Glutamatergic neuron (in vitro differentiated cells): ENCODE measurements at regions not wholly inside any gene's neighbourhood (a gene's known extent, or its start where the extent isn't known, plus 50 kb on each side); places are given as distances from the start of the nearest gene placed in this dataset.
"Not testable (repeated sequence)": the region's sequence is repeated elsewhere in the genome, so short reads cannot be mapped to it uniquely, and the experiment has no call there.

ENCODE experiments used
- DNase-seq: peaks from one replicate; pipeline ENCODE4 v3.0.0; 2022
- H3K27ac Mint-ChIP-seq: one replicate; pipeline ENCODE4 v1.8.0; 2020; ENCODE audit warnings: mild to moderate bottlenecking, mixed read lengths, inconsistent platforms; ENCODE audit not compliant: unreplicated experiment
- H3K27me3 Mint-ChIP-seq: one replicate; pipeline ENCODE4 v1.8.0; 2020; ENCODE audit warnings: mild to moderate bottlenecking, moderate library complexity, mixed read lengths, inconsistent platforms; ENCODE audit not compliant: unreplicated experiment
- H3K36me3 Mint-ChIP-seq: one replicate; pipeline ENCODE4 v1.8.0; 2020; ENCODE audit warnings: mild to moderate bottlenecking, mixed read lengths, inconsistent platforms; ENCODE audit not compliant: unreplicated experiment
- H3K4me1 Mint-ChIP-seq: one replicate; pipeline ENCODE4 v1.8.0; 2020; ENCODE audit warnings: mild to moderate bottlenecking, low read depth, mixed read lengths, inconsistent platforms; ENCODE audit not compliant: unreplicated experiment
- H3K4me3 Mint-ChIP-seq: one replicate; pipeline ENCODE4 v1.8.0; 2020; ENCODE audit warnings: mild to moderate bottlenecking, mixed read lengths, inconsistent platforms; ENCODE audit not compliant: unreplicated experiment
- H3K9me3 Mint-ChIP-seq: one replicate; pipeline ENCODE4 v1.8.0; 2020; ENCODE audit warnings: mild to moderate bottlenecking, moderate library complexity, mixed read lengths, inconsistent platforms; ENCODE audit not compliant: unreplicated experiment
- TF ChIP-seq, protein P1 (sequence below): fragments of 200-600 bp; sonication (generic); IDR thresholded peaks from one replicate; pipeline ENCODE4 v1.5.0; 2021; ENCODE audit not compliant: partially characterized antibody, unreplicated experiment

DNA sequence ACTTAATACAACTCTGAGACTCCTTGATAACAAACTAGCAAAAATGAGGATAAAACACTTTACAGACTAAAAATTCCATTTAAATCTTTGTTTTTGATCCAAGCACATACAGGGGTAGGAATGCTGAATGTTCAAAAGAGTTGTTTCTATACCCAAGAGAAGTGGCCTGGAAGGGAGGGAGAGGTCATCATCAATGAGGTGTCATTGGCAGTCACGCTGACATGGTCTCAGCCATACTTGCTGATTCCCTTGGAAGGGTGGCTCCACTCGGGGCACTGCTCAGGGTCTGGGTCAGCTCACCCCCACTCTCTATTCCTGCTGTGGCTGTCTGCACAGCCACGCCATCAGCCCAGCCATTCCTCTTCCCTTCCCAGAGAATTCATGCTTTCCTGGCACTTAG lies 105.2 kb upstream of the PELI1 start:
- no peaks in the 10 kb centered on the region for H3K4me1 Mint-ChIP-seq
- H3K4me3 Mint-ChIP-seq: no peak overlapping the region
- TF ChIP-seq, protein P1, sequence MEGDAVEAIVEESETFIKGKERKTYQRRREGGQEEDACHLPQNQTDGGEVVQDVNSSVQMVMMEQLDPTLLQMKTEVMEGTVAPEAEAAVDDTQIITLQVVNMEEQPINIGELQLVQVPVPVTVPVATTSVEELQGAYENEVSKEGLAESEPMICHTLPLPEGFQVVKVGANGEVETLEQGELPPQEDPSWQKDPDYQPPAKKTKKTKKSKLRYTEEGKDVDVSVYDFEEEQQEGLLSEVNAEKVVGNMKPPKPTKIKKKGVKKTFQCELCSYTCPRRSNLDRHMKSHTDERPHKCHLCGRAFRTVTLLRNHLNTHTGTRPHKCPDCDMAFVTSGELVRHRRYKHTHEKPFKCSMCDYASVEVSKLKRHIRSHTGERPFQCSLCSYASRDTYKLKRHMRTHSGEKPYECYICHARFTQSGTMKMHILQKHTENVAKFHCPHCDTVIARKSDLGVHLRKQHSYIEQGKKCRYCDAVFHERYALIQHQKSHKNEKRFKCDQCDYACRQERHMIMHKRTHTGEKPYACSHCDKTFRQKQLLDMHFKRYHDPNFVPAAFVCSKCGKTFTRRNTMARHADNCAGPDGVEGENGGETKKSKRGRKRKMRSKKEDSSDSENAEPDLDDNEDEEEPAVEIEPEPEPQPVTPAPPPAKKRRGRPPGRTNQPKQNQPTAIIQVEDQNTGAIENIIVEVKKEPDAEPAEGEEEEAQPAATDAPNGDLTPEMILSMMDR: no peak
- H3K27ac Mint-ChIP-seq: no peak overlapping the region
- no peak for DNase-seq
- H3K36me3 Mint-ChIP-seq: peaks cover 8% of the 10 kb centered on the region
- peaks cover 3% of the 10 kb centered on the region for H3K9me3 Mint-ChIP-seq
- H3K27me3 Mint-ChIP-seq: peaks cover 8% of the 10 kb centered on the region

DNA sequence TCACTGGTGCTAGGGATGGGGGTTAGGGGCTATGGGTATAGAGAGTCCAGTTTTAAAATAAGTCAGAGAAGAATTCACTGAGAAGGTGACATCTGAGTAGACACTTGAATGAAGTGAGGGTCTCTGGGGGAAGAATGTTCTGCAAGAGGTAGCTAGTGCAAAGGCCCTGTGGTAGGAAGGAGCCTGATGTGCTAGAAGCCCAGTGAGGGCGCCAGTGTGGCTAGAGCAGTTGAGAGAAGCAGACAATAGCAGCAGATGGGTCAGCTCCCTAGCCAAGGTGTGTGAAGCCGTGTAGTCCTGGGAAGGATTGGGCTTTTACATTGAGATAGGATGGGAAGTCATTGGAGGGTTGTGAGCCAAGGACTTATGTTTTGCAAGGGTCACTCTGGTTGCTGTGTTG lies 105.8 kb upstream of the PELI1 start:
- peaks cover 8% of the 10 kb centered on the region for H3K27me3 Mint-ChIP-seq
- TF ChIP-seq, protein P1: no peak
- no peak for DNase-seq
- H3K4me3 Mint-ChIP-seq: no peak overlapping the region
- H3K9me3 Mint-ChIP-seq: peaks cover 3% of the 10 kb centered on the region
- H3K36me3 Mint-ChIP-seq: peaks cover 8% of the 10 kb centered on the region
- no peak overlapping the region for H3K27ac Mint-ChIP-seq
- no peaks in the 10 kb centered on the region for H3K4me1 Mint-ChIP-seq

DNA sequence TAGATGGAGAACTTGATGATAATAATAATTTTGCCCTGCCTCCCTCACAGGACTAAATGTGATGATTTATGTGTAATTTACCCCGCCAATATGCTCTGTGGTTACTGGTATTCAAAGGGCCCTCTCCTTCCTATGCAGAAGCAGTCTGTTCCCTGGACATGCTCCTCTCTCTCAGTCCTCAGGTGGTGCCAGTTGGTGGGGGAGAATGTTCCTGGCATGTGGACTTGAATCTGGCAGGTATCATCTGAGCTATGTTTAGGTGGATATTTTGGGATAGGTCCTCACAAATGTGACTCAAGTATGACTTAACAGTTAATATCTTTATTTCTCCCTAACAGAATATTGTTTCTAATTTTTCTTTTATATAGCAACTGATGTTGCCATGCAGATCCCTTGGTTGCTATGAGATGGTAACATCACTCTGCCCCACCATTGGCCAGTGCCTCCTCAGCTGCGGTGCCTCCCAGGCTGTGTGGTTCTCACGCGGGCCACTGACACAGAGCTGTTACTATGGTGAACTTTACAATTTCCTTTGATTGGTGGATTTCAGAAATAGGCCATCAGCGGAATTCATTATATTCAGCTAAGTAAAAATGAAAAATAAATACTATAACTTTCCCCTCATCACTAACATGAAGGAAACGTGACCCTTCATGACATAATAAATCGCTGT lies 106.7 kb upstream of the PELI1 start:
- Mint-ChIP-seq H3K4me3 (no peak overlapping the region), H3K27me3 (peaks cover 8% of the 10 kb centered on the region), H3K27ac (no peak overlapping the region), H3K9me3 (peaks cover 3% of the 10 kb centered on the region), H3K36me3 (peaks cover 8% of the 10 kb centered on the region), H3K4me1 (no peaks in the 10 kb centered on the region)
- no peak for DNase-seq
- TF ChIP-seq, protein P1: no peak

DNA sequence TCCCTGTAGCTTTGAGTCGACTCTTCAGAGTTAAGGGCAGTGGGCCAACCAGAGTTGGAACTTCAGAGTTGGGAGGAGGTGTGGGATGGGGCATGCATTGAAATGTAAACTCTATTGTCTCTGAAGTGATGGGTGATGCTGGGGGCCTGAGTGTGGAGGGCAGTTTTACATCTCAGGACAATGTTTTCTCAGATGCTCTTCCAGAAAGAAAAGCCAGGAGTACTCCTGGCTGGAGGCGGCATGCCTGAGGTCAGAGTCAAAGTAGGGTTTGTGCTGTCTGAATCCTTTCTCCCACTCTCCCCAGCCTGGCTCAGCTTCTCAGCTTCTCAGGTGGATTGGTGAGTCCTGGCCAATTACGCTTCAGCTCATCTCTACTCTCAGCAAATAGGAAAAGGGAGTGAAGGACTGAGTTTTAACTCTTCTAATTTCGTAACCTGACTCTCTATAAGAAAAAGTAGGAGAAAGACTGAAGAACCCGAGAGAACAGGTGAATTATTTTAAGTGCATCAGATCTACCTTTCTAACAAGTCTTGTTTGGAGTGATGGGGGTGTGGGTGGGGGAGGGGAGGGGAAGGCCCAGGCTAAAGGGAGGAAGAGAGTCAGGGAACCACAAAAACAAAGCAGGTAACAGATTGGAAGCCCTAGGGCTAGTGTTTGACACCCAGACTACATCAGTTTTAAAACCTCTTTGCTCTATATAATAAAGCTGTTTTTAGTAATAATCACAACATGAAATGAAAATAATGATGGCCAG lies 107.5 kb upstream of the PELI1 start:
- Mint-ChIP-seq H3K27ac (no peak overlapping the region), H3K4me3 (no peak overlapping the region), H3K4me1 (no peaks in the 10 kb centered on the region), H3K27me3 (peaks cover 8% of the 10 kb centered on the region), H3K9me3 (peaks cover 3% of the 10 kb centered on the region), H3K36me3 (peaks cover 8% of the 10 kb centered on the region)
- TF ChIP-seq, protein P1: no peak
- DNase-seq: no peak

DNA sequence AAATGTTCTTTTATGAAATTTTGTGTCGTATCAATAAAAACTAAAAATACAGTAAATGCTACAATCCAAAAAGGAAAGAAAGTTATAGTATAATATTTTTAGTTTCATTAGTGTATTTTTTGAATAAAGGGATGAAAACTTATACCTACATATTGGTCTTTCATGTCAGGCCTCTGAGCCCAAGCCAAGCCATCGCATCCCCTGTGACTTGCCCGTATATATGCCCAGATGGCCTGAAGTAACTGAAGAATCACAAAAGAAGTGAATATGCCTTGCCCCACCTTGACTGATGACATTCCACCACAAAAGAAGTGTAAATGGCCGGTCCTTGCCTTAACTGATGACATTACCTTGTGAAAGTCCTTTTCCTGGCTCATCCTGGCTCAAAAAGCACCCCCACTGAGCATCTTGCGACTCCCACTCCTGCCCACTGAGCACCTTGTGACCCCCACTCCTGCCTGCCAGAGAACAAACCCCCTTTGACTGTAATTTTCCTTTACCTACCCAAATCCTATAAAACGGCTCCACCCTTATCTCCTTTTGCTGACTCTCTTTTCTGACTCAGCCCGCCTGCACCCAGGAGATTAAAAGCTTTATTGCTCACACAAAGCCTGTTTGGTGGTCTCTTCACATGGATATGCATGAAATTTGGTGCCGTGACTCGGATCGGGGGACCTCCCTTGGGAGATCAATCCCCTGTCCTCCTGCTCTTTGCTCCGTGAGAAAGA lies 108.2 kb upstream of the PELI1 start:
- H3K27ac Mint-ChIP-seq, H3K36me3 Mint-ChIP-seq, H3K4me1 Mint-ChIP-seq, H3K27me3 Mint-ChIP-seq, H3K4me3 Mint-ChIP-seq, DNase-seq, H3K9me3 Mint-ChIP-seq: not testable (repeated sequence)

DNA sequence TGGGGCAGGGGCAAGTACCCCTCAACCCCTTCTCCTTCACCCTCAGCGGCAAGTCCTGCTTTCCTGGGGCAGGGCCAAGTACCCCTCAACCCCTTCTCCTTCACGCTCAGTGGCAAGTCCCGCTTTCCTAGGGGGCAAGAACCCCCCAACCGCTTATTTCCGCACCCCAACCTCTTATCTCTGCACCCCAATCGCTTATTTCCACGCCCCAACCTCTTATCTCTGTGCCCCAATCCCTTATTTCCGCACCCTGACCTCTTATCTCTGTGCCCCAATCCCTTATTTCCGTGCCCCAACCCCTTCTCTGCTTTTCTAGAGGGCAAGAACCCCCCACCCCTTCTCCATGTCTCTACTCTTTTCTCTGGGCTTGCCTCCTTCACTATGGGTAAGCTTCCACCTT lies 109.2 kb upstream of the PELI1 start:
- not testable (repeated sequence) for H3K9me3 Mint-ChIP-seq, DNase-seq, H3K4me3 Mint-ChIP-seq, H3K27ac Mint-ChIP-seq, H3K27me3 Mint-ChIP-seq, H3K4me1 Mint-ChIP-seq, H3K36me3 Mint-ChIP-seq
